ENCODE measurements at regions not wholly inside any gene's neighbourhood (a gene's known extent, or its start where the extent isn't known, plus 50 kb on each side); places are given as distances from the start of the nearest gene placed in this dataset.
"Not testable (repeated sequence)": the region's sequence is repeated elsewhere in the genome, so short reads cannot be mapped to it uniquely, and the experiment has no call there.

GRCh38 chrX:9405635-9406034 lies 59.2 kb upstream of the TBL1X start:
- H3K4me3 ChIP-seq (ENCODE audit: extremely low read depth in 1 of 4, insufficient read depth in 2 of 4, low read depth in 3 of 4, low read length in 4 of 4); H4K91ac ChIP-seq (replicated peaks; ENCODE audit: insufficient read length, low read length); H3K18ac ChIP-seq (ENCODE audit: extremely low read depth, low read length); H2BK20ac ChIP-seq (ENCODE audit: low read length); H3K79me2 ChIP-seq (ENCODE audit: control insufficient read depth in 1 of 2, insufficient read depth in 2 of 2, low read length in 2 of 2); H2BK15ac ChIP-seq (ENCODE audit: low read length); H3K9ac ChIP-seq (replicated peaks in 1 of 4; ENCODE audit: extremely low read depth in 1 of 4, low read depth in 3 of 4, low read length in 3 of 4); H2BK12ac ChIP-seq (ENCODE audit: low read depth, low read length); H3K4ac ChIP-seq (replicated peaks; ENCODE audit: insufficient read length, low read depth, low read length); H3K9me3 ChIP-seq (ENCODE audit: insufficient read depth in 2 of 2, low read depth in 1 of 2, low read length in 1 of 2); H3K14ac ChIP-seq (ENCODE audit: insufficient read length); H4K8ac ChIP-seq (ENCODE audit: extremely low read depth, insufficient read depth, low read length); H3K23ac ChIP-seq (ENCODE audit: insufficient read length); H3K27ac ChIP-seq (ENCODE audit: low read depth, low read length); H3K4me1 ChIP-seq (replicated peaks in 1 of 4; ENCODE audit: control insufficient read depth in 3 of 4, insufficient read depth in 4 of 4, low read length in 3 of 4); POLR2A ChIA-PET (ENCODE audit: partially characterized antibody); H3K23me2 ChIP-seq (ENCODE audit: low read depth, low read length); CTCF ChIA-PET (ENCODE audit: partially characterized antibody); H3K4me2 ChIP-seq (ENCODE audit: insufficient read depth in 1 of 2, low read depth in 2 of 2, low read length in 2 of 2); H2BK120ac ChIP-seq (replicated peaks; ENCODE audit: low read depth, low read length); H2BK5ac ChIP-seq (ENCODE audit: low read depth, low read length); H4K5ac ChIP-seq (ENCODE audit: insufficient read length, low read depth, low read length); H2AFZ ChIP-seq (ENCODE audit: low read length); H2AK5ac ChIP-seq (ENCODE audit: low read depth, low read length); H3K36me3 ChIP-seq (ENCODE audit: control insufficient read depth in 2 of 4, insufficient read depth in 4 of 4, low read length in 3 of 4); H4K20me1 ChIP-seq (replicated peaks in 1 of 2; ENCODE audit: control insufficient read depth in 1 of 2, insufficient read depth in 2 of 2, low read length in 2 of 2); H3K79me1 ChIP-seq (ENCODE audit: low read depth, low read length); H3K56ac ChIP-seq (replicated peaks; ENCODE audit: insufficient read length, low read depth, low read length); H3K27me3 ChIP-seq (replicated peaks in 1 of 4; ENCODE audit: control insufficient read depth in 3 of 4, extremely low read depth in 1 of 4, insufficient read depth in 3 of 4, low read length in 3 of 4): not testable (repeated sequence)
- 90% methylated on average over 8 of the region's 9 CpGs; no CpG with 5 or more reads in 1 of the 2 experiments for WGBS, 2 experiments (ENCODE audit: extremely low coverage in 1 of 2, insufficient coverage in 1 of 2, insufficient read length in 1 of 2, insufficient replicate concordance in 2 of 2, low coverage in 1 of 2, low lambda C conversion rate in 2 of 2, missing lambda C conversion rate in 1 of 2)
- DNase-seq (ENCODE audit: low read depth in 1 of 2, low spot score in 2 of 2) (peak in 1 of 2 experiments; percentile 47), FAIRE-seq (peak; percentile 69)

DNA sequence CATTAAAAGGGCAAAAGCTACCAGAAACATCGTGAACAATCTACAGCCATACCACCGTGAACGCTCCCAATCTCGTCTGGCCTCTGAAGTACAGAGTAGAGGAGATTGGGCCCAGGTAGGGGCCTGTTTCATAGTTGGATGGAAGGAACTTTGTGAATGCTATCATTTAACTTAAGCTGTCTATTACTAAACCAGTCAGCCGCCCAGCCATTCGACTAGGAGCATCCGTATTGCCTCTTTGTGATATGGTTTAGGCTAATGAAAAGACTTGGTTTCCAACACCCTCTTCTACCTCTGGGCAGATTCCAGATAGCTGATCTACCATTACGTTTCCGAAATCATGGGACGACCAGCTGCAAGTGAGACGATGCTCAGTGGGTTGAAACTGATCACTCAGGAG lies 54.0 kb upstream of the TBL1X start:
- H3K36me3 ChIP-seq (ENCODE audit: control insufficient read depth in 2 of 4, insufficient read depth in 4 of 4, low read length in 3 of 4); H3K9me3 ChIP-seq (ENCODE audit: insufficient read depth in 2 of 2, low read depth in 1 of 2, low read length in 1 of 2); DNase-seq (ENCODE audit: low read depth in 1 of 2, low spot score in 2 of 2); H4K8ac ChIP-seq (ENCODE audit: extremely low read depth, insufficient read depth, low read length); H2BK5ac ChIP-seq (ENCODE audit: low read depth, low read length); H2BK120ac ChIP-seq (replicated peaks; ENCODE audit: low read depth, low read length); H3K14ac ChIP-seq (ENCODE audit: insufficient read length); H4K5ac ChIP-seq (ENCODE audit: insufficient read length, low read depth, low read length); H3K27me3 ChIP-seq (replicated peaks in 1 of 4; ENCODE audit: control insufficient read depth in 3 of 4, extremely low read depth in 1 of 4, insufficient read depth in 3 of 4, low read length in 3 of 4); H3K56ac ChIP-seq (replicated peaks; ENCODE audit: insufficient read length, low read depth, low read length); H2BK15ac ChIP-seq (ENCODE audit: low read length); H4K91ac ChIP-seq (replicated peaks; ENCODE audit: insufficient read length, low read length); H3K4me2 ChIP-seq (ENCODE audit: insufficient read depth in 1 of 2, low read depth in 2 of 2, low read length in 2 of 2); H3K79me1 ChIP-seq (ENCODE audit: low read depth, low read length); H3K27ac ChIP-seq (ENCODE audit: low read depth, low read length); H2BK12ac ChIP-seq (ENCODE audit: low read depth, low read length); H3K4ac ChIP-seq (replicated peaks; ENCODE audit: insufficient read length, low read depth, low read length); FAIRE-seq; H2AK5ac ChIP-seq (ENCODE audit: low read depth, low read length); H4K20me1 ChIP-seq (replicated peaks in 1 of 2; ENCODE audit: control insufficient read depth in 1 of 2, insufficient read depth in 2 of 2, low read length in 2 of 2); H2AFZ ChIP-seq (ENCODE audit: low read length); POLR2A ChIA-PET (ENCODE audit: partially characterized antibody); H2BK20ac ChIP-seq (ENCODE audit: low read length); CTCF ChIA-PET (ENCODE audit: partially characterized antibody); H3K79me2 ChIP-seq (ENCODE audit: control insufficient read depth in 1 of 2, insufficient read depth in 2 of 2, low read length in 2 of 2); H3K23ac ChIP-seq (ENCODE audit: insufficient read length); H3K18ac ChIP-seq (ENCODE audit: extremely low read depth, low read length); H3K4me1 ChIP-seq (replicated peaks in 1 of 4; ENCODE audit: control insufficient read depth in 3 of 4, insufficient read depth in 4 of 4, low read length in 3 of 4); H3K23me2 ChIP-seq (ENCODE audit: low read depth, low read length); H3K4me3 ChIP-seq (ENCODE audit: extremely low read depth in 1 of 4, insufficient read depth in 2 of 4, low read depth in 3 of 4, low read length in 4 of 4); H3K9ac ChIP-seq (replicated peaks in 1 of 4; ENCODE audit: extremely low read depth in 1 of 4, low read depth in 3 of 4, low read length in 3 of 4): not testable (repeated sequence)
- 95% methylated on average over 3 of the region's 11 CpGs; no CpG with 5 or more reads in 1 of the 2 experiments for WGBS, 2 experiments (ENCODE audit: extremely low coverage in 1 of 2, insufficient coverage in 1 of 2, insufficient read length in 1 of 2, insufficient replicate concordance in 2 of 2, low coverage in 1 of 2, low lambda C conversion rate in 2 of 2, missing lambda C conversion rate in 1 of 2)
